Stimulated activated CD8-positive, alpha-beta memory T cell treated with anti-CD3 and anti-CD28 coated beads, Interleukin-7, amount 100 ng/mL, for 24 hours (primary cell): ENCODE measurements at regions not wholly inside any gene's neighbourhood (a gene's known extent, or its start where the extent isn't known, plus 50 kb on each side); places are given as distances from the start of the nearest gene placed in this dataset.
"Not testable (repeated sequence)": the region's sequence is repeated elsewhere in the genome, so short reads cannot be mapped to it uniquely, and the experiment has no call there.

Source experiments
- DNase-seq: peaks from one replicate; pipeline ENCODE4 v3.0.0-alpha.2; 2020; ENCODE audit warnings: low read depth

- not testable (repeated sequence) for DNase-seq
Measured at GRCh38 chr6:170213637-170214018, 77.2 kb downstream of the DLL1 start.

- no peak for DNase-seq
Measured at GRCh38 chr6:170212956-170213636, 77.8 kb downstream of the DLL1 start.

- no peak for DNase-seq
Measured at GRCh38 chr6:170212051-170212756, 78.7 kb downstream of the DLL1 start.

- no peak for DNase-seq
Measured at GRCh38 chr6:170211404-170212025, 79.4 kb downstream of the DLL1 start.

DNA sequence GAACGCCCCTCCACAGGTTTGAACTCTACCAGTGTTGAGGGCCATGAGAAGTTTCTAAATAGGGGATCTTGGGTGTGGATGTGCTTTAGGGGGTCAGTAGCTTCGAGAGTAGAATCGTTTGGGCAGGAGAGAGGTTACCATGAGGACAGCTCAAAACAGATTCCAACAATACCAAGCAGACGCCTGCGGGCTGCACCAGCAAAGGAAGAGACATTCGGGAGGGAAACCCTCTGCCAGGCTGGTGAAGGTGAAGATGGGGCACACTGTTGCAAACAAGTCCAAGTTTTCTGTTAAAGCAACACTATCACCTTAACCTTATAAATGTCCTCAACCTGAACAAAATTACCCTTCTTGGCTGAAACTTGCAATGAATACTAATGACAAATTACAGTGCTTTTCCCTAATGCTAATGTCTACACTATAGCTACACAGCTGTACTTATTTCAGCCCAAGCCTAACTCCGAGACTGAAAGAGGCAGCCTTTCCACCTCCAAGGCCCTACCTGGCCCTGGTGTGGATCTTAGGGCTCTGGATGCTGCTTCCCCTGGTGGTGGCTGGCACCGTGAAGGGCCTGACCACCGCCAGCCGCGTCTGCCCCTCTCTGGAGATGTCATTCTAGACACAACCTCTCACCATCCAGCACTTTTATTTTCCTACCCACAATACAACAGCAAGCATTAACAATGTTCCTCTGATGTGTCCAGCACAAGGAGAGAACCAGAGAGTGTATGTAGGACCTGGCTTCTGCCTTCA, 80.1 kb downstream of the DLL1 start:
- no peak for DNase-seq

DNA sequence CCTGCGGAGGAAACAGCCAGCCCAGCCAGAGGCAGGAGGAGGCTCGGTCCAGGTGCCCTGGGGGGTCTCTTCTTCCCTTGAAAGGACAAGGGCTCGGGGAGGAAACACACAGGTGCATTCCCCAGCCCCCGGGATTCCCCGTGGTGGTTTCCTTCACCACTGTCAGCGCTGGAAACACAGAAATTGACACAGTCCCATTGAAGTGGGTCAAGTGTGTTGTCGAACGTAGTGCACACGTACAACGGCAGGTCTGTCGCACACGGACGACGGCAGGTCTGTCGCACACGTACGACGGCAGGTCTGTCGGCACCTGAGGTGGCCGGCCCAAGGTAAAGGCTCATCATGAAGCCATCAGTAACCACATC, 80.9 kb downstream of the DLL1 start:
- no peak for DNase-seq

GRCh38 chr6:170209354-170210025, 81.4 kb downstream of the DLL1 start:
- no peak for DNase-seq

DNA sequence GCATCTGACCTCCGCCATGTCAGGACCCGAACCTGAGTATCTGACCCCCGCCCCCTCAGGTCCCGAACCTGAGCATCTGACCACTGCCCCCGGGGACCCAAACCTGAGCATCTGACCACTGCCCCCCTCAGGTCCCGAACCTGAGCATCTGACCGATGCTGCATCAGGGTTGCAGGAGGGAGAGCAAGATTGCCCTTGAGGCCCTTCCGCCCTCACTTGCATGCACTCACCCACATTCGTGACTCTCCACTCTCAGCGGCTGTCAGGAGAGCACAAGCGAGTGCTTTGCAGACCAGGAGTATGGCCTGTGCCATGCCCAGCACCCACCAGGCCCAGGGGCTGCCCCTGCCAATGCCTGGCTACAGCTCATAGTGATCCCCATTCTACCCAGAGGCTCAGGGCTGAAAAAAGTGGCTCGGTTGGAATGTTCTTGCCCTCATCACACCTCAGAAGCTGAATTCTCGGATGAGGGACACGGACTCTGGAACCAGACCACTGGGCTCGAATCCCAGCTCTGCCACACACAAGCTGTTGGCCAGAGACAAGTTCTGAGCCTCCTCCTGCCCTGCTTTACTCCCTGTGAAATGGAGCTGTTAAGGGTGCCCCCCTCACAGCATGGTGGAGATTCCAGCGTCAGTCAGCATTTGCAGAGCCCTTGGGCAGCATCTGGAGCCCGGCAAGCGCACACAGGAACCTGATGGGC, 82.1 kb downstream of the DLL1 start:
- DNase-seq: no peak

GRCh38 chr6:170208182-170208601, 82.7 kb downstream of the DLL1 start:
- DNase-seq: no peak

DNA sequence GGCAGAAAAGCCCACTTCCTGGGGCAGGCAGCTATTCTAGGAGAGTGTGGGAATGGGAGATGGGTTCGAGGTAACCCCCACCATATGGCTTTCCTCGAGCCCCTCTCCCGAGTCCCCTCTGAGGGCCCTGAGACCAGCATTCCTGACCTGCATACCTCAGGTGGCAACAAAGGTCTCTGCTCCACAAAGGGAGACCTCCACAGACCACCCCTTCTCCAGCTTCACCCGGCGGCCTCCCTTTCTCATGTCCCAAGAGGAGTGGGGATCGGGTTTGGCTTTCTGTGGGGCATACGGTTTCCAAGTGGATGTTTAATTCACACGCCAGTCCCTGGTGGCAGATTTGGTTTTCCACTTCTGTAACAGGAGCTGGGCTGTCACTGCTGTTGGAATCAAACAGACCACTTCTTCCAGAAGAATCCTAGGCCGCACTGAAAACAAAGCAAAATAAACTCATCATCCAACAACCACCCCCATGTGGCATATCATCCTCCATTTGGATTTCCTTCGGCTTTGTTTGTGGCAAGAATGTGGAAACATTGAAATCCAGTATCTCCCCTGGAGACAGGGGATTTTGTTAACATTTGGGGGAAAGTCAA, 83.2 kb downstream of the DLL1 start:
- no peak for DNase-seq

- DNase-seq: no peak
Measured at GRCh38 chr6:170206851-170207431, 83.9 kb downstream of the DLL1 start.

- DNase-seq: no peak
Measured at GRCh38 chr6:170206317-170206621, 84.6 kb downstream of the DLL1 start.

- no peak for DNase-seq
Measured at GRCh38 chr6:170205534-170206316, 85.2 kb downstream of the DLL1 start.

- DNase-seq: no peak
Measured at GRCh38 chr6:170205126-170205525, 85.8 kb downstream of the DLL1 start.

- no peak for DNase-seq
Measured at GRCh38 chr6:170203212-170203611, 87.7 kb downstream of the DLL1 start.

DNA sequence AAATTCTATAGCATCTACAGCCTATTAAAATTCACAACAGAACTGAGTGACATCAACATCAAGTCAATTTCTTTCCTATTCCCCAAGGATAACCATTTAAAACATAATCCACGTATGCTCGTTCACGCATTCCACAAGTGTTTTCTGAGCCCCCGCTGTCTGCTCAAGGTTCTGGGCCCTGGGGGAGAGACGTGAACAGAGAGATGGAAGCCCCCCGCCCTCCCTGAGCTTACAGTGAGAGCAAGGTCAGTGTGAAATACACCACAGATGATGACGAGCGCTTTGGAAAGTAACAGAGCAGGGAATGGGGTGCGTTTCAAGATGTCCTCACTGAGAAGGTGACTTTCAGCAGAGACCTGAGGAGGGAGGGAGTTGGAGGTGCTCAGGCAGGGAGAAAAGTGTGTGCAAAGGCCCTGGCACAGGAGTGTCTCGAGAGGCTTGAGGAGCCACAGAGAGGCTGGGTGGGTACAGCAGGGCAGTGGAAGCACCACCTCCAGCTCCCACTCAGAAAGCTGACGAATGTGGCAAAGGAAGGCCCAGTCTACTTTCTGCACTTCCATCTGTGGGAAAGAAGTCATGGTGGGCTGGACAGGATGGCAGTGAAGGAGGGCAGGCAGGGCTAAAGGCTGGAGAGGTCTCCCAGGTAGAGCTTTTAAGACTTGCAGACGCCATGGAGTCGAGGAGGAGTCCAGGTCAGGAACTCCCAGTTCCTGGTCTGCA, 88.3 kb downstream of the DLL1 start:
- DNase-seq: no peak

- DNase-seq: no peak
Measured at GRCh38 chr6:170201361-170201760, 89.5 kb downstream of the DLL1 start.

DNA sequence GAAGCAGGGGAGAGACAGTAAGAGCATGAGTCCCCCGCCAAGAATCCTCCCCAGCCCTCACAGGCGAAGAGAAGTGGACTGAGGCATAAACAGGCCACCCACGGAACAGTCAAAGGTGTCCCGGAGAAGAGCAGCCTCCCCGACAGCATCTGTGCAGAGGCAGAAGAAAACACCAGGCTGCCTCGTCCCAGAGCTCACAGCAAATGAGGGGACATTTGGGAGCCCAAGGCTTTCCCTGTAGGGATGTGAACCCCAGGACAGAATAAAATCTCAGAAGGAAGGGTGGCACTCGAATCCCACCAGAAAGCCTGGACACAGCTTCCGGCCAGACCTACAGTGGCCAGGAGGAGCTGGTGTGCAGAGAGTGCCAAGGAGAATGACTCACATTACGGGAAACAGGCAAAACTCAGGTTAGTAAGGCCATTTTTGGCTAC, 90.4 kb downstream of the DLL1 start:
- DNase-seq: no peak

GRCh38 chr6:170199716-170200115, 91.2 kb downstream of the DLL1 start:
- DNase-seq: no peak
